Gastrocnemius medialis (tissue), 4 donors: ENCODE measurements at regions not wholly inside any gene's neighbourhood (a gene's known extent, or its start where the extent isn't known, plus 50 kb on each side); places are given as distances from the start of the nearest gene placed in this dataset.

Experiments used
- ATAC-seq, 2 donors: fragments of 150-250 bp; one replicate each; pipeline ENCODE4 v1.9.1; 2016
- DNase-seq, 2 donors: peaks; one replicate each; pipeline ENCODE4 v3.0.0-alpha.2; 2019
- H3K27ac ChIP-seq, 4 donors: fragments of 200-600 bp; sonication (generic); 1 replicate in 1 of 4; 2 replicates in 3 of 4; pipeline ENCODE4 v1.5.1; 2016 to 2018; ENCODE audit warnings: mild to moderate bottlenecking in 2 of 4, moderate library complexity in 1 of 4
- H3K27me3 ChIP-seq, 3 donors: fragments of 200-600 bp; sonication (generic) in 2 of 3; 1 replicate in 1 of 3; 2 replicates in 2 of 3; pipeline versions ENCODE4 v1.5.1 to v1.6.0; 2016 to 2019; ENCODE audit warnings: mild to moderate bottlenecking in 1 of 3, moderate library complexity in 1 of 3
- H3K36me3 ChIP-seq, 2 donors: fragments of 200-600 bp; sonication (generic) in 1 of 2; one replicate each; pipeline ENCODE4 v1.5.1; 2017 to 2018
- H3K4me1 ChIP-seq, 2 donors: fragments of 200-600 bp; sonication (generic) in 1 of 2; one replicate each; pipeline ENCODE4 v1.5.1; 2016 to 2017; ENCODE audit warnings: mild to moderate bottlenecking in 2 of 2
- H3K4me3 ChIP-seq, 4 donors: fragments of 200-600 bp; sonication (generic) in 3 of 4; 1 replicate in 1 of 4; 2 replicates in 3 of 4; pipeline ENCODE4 v1.5.1; 2016 to 2019; ENCODE audit warnings: mild to moderate bottlenecking in 2 of 4
- H3K9me3 ChIP-seq, 3 donors: fragments of 200-600 bp; sonication (generic) in 2 of 3; 1 replicate in 1 of 3; 2 replicates in 2 of 3; pipeline ENCODE4 v1.5.1; 2016 to 2019
- CTCF ChIP-seq, 5 experiments: fragments of 450-650 bp in 3 of 5; fragments of 200-600 bp in 2 of 5; sonication (generic) in 2 of 5; IDR thresholded peaks in 4 of 5; conservative IDR thresholded peaks in 1 of 5; 1 replicate in 4 of 5; 2 replicates in 1 of 5; pipeline ENCODE4 v1.5.1; 2016 to 2019; ENCODE audit warnings: antibody characterized with exemption in 5 of 5, mild to moderate bottlenecking in 3 of 5, moderate library complexity in 3 of 5
- POLR2A ChIP-seq, 2 donors: fragments of 450-650 bp; IDR thresholded peaks; one replicate each; pipeline ENCODE4 v1.6.1; 2017; ENCODE audit warnings: antibody characterized with exemption in 2 of 2, mild to moderate bottlenecking in 2 of 2, moderate library complexity in 2 of 2
- in situ Hi-C, 4 donors: fragments of 200-750 bp; cut with MboI; loops; one replicate each; pipeline versions ENCODE4 v1.15.0 to v1.8.0; 2017; ENCODE audit warnings: low sequenced_read_pairs in 4 of 4
- intact Hi-C: fragments of 100-400 bp; cut with DNase I; formaldehyde crosslinking; loops from one replicate; pipeline ENCODE4 v1.15.1; 2023; ENCODE audit warnings: low total_unique reads

DNA sequence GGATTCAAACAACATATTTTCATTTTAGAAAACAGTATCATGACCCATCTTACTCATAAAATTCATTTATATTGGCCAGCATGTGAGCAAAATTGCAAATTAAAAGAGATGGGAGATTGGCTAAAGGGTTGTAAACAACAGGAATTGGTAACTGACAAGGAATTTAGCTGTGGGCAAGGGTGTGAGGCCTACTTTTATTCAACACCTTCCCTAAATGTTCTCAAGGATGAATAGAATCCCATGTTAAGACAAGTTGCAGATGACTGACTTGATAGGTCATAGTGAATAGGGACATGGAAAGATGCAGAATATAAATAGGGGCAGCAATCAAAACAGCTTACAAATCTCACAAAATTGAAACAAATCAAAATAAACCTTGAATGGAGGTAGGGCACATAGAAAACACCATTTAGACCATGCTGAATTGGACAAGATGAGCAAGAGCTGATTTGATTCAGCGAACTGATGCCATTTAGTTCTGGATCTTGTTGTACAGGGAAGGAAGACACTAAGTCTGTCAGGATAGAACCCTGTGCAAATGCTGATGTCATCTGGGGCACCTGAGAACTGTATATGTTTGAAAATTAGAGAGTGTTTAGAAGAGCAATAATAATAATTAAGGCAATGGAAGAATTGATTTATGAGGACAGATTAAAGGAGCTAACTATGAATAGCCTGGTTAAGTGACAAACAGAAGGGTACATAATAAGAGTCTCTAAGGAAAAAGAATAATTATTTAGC is 509.7 kb downstream of the ZEB2 start:
- Histone ChIP-seq H3K9me3 (no peaks in the 10 kb centered on the region), H3K27ac (no peak overlapping the region), H3K4me1 (no peaks in the 10 kb centered on the region), H3K4me3 (no peak overlapping the region), H3K27me3 (no peaks in the 10 kb centered on the region), H3K36me3 (no peaks in the 10 kb centered on the region)
- TF ChIP-seq CTCF (IDR thresholded peaks at IDR 0.05 in 4 of 5, conservative IDR thresholded peaks at IDR 0.05 in 1 of 5) = no peak
- TF ChIP-seq POLR2A (IDR thresholded peaks at IDR 0.05) = no peak
- DNase-seq (no peak), ATAC-seq (no peak)
- intact Hi-C loops (no loop called here), in situ Hi-C loops (no loop called here)

GRCh38 chr2:144006139-144006538 is 513.8 kb downstream of the ZEB2 start:
- intact Hi-C loops = no loop called here
- Histone ChIP-seq H3K36me3 (no peaks in the 10 kb centered on the region), H3K27me3 (no peaks in the 10 kb centered on the region), H3K4me3 (no peak overlapping the region), H3K9me3 (no peaks in the 10 kb centered on the region), H3K27ac (no peak overlapping the region), H3K4me1 (no peaks in the 10 kb centered on the region)
- no peak for ATAC-seq
- DNase-seq = no peak
- TF ChIP-seq CTCF (IDR thresholded peaks at IDR 0.05 in 4 of 5, conservative IDR thresholded peaks at IDR 0.05 in 1 of 5) (no peak), POLR2A (IDR thresholded peaks at IDR 0.05) (no peak)
- in situ Hi-C loops = no loop called here

GRCh38 chr2:144004742-144005141 is 515.2 kb downstream of the ZEB2 start:
- Histone ChIP-seq H3K27me3 (no peaks in the 10 kb centered on the region), H3K9me3 (no peaks in the 10 kb centered on the region), H3K4me3 (no peak overlapping the region), H3K4me1 (no peaks in the 10 kb centered on the region), H3K36me3 (no peaks in the 10 kb centered on the region), H3K27ac (no peak overlapping the region)
- intact Hi-C loops (no loop called here), in situ Hi-C loops (no loop called here)
- no peak for TF ChIP-seq CTCF (IDR thresholded peaks at IDR 0.05 in 4 of 5, conservative IDR thresholded peaks at IDR 0.05 in 1 of 5)
- no peak for TF ChIP-seq POLR2A (IDR thresholded peaks at IDR 0.05)
- no peak for DNase-seq
- no peak for ATAC-seq

DNA sequence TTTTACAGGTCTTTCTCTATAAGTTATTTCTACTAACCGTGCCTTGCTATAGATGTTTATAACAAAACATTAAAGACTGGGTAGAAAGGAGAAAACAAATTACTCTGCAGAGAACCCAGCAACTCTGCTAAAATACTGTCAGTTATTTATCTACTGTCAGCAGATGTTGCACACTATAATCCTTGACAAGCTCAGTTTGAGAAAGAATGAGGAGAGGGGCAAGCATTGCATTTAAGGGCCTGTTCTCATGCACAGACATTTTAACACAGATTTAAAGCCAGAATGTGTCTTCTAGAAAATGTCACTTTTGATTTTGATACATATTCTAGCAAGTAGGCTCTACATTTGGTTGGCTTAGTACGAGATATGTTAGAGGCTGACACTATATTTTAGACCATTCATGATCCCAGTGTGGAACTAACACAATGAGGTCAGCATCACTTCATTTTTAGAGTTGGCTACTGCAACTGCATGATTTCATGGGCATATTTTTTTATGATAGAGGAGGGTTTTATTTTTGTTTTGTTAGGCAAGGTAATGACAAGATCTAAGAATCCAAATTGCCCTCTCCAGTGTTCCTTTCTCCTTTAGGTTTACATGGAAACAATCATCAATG is 516.4 kb downstream of the ZEB2 start:
- Histone ChIP-seq H3K36me3 (no peaks in the 10 kb centered on the region), H3K4me3 (no peak overlapping the region), H3K27me3 (no peaks in the 10 kb centered on the region), H3K9me3 (no peaks in the 10 kb centered on the region), H3K27ac (no peak overlapping the region), H3K4me1 (no peaks in the 10 kb centered on the region)
- ATAC-seq = no peak
- in situ Hi-C loops (no loop called here), intact Hi-C loops (no loop called here)
- no peak for DNase-seq
- no peak for TF ChIP-seq CTCF (IDR thresholded peaks at IDR 0.05 in 4 of 5, conservative IDR thresholded peaks at IDR 0.05 in 1 of 5)
- TF ChIP-seq POLR2A (IDR thresholded peaks at IDR 0.05) = no peak
